HepG2 (cell line): ENCODE measurements at regions not wholly inside any gene's neighbourhood (a gene's known extent, or its start where the extent isn't known, plus 50 kb on each side); places are given as distances from the start of the nearest gene placed in this dataset.

Experiments
- ATAC-seq: fragments of 200-7000 bp; cut with Tn5 transposase; 3 replicates; pipeline ENCODE4 v1.9.1; 2020; ENCODE audit warnings: mild to moderate bottlenecking, moderate library complexity
- BruUV-seq: library from RNA; stranded (reverse); fragments of 400-500 nt; replicated peaks from 2 replicates; lab custom pipeline; 2021; lab: Mats Ljungman, UMichigan
- CTCF ChIA-PET: fragments of 300-600 bp; formaldehyde crosslinking; extraction: SDS; loops from one replicate; lab custom pipeline; 2021; ENCODE audit warnings: low total read pairs, inconsistent platforms, low intra/inter-chr PET ratio; lab: Yijun Ruan, JAX
- POLR2A ChIA-PET: fragments of 350-600 bp; sonication (Branson Sonifier 250); formaldehyde crosslinking; loops from one replicate; lab custom pipeline; 2020; ENCODE audit warnings: antibody characterized with exemption, inconsistent platforms; lab: Yijun Ruan, JAX
- DNase-seq: peaks from one replicate; pipeline ENCODE4 v3.0.0-alpha.2; 2015; ENCODE audit warnings: low spot score
- FAIRE-seq: peaks from 3 replicates; lab custom pipeline; 2011; peaks lifted over from hg19 to GRCh38; lab: Jason Lieb, UNC
- H2AFZ ChIP-seq: one replicate; pipeline ENCODE4 v1.6.1; 2011; ENCODE audit warnings: low read length, inconsistent platforms
- H3K27ac ChIP-seq: fragments of 300-600 bp; 3 replicates; pipeline ENCODE4 v1.8.0; 2011; ENCODE audit warnings: mixed run types, mild to moderate bottlenecking, mixed read lengths, low read length, inconsistent platforms; ENCODE audit not compliant: insufficient read depth; ENCODE audit errors: extremely low read length
- H3K27me3 ChIP-seq, 2 experiments: fragments of 200-600 bp in 1 of 2; 2 replicates in 1 of 2; 3 replicates in 1 of 2; pipeline versions ENCODE4 v1.6.0 to v1.8.0; 2011; ENCODE audit warnings: low read length in 2 of 2, mild to moderate bottlenecking in 2 of 2, moderate library complexity in 2 of 2, inconsistent platforms in 1 of 2; ENCODE audit not compliant: insufficient read depth in 2 of 2, control insufficient read depth in 1 of 2
- H3K36me3 ChIP-seq, 2 experiments: fragments of 200-600 bp in 1 of 2; replicated peaks in 1 of 2; 2 replicates in 1 of 2; 3 replicates in 1 of 2; pipeline versions ENCODE4 v1.5.1 to v1.8.0; 2011; ENCODE audit warnings: low read length in 2 of 2, inconsistent platforms in 1 of 2; ENCODE audit not compliant: insufficient read depth in 2 of 2, control insufficient read depth in 1 of 2
- H3K4me1 ChIP-seq: 2 replicates; pipeline ENCODE4 v1.5.1; 2012; ENCODE audit warnings: low read length, inconsistent platforms; ENCODE audit not compliant: insufficient read depth
- H3K4me2 ChIP-seq: 2 replicates; pipeline ENCODE4 v1.6.0; 2011; ENCODE audit warnings: low read depth, low read length, inconsistent platforms
- H3K4me3 ChIP-seq, 3 experiments: fragments of 200-600 bp in 1 of 3; sonication (generic), shearing (Covaris generic) in 1 of 3; replicated peaks in 1 of 3; 2 replicates each; pipeline ENCODE4 v1.5.1; 2011 to 2016; ENCODE audit warnings: low read length in 3 of 3, inconsistent platforms in 2 of 3, low read depth in 2 of 3, mild to moderate bottlenecking in 2 of 3, control low read depth in 1 of 3, mixed read lengths in 1 of 3; ENCODE audit not compliant: insufficient read depth in 1 of 3
- H3K79me2 ChIP-seq: one replicate; pipeline ENCODE4 v1.6.1; 2011; ENCODE audit warnings: low read length, inconsistent platforms; ENCODE audit not compliant: insufficient read depth
- H3K9ac ChIP-seq: 2 replicates; pipeline ENCODE4 v1.6.0; 2011; ENCODE audit warnings: mild to moderate bottlenecking, low read depth, low read length, inconsistent platforms; ENCODE audit not compliant: insufficient read depth
- H3K9me3 ChIP-seq: 2 replicates; pipeline ENCODE4 v1.5.1; 2012; ENCODE audit warnings: mild to moderate bottlenecking, low read length
- H4K20me1 ChIP-seq: 2 replicates; pipeline ENCODE4 v1.6.0; 2011; ENCODE audit warnings: inconsistent platforms, mild to moderate bottlenecking, low read length, moderate library complexity; ENCODE audit not compliant: insufficient read depth
- CEBPB ChIP-seq: IDR thresholded peaks from 2 replicates; pipeline ENCODE4 v1.6.1; 2011; ENCODE audit warnings: low read depth, low read length, improper control_type of control experiment, borderline replicate concordance
- HOXA7 ChIP-seq: sonication (generic); formaldehyde crosslinking; IDR thresholded peaks from 2 replicates; pipeline ENCODE4 v1.8.1; 2022; ENCODE audit warnings: mild to moderate bottlenecking, missing genetic modification reagents, moderate library complexity
- POLR2AphosphoS5 ChIP-seq: IDR thresholded peaks from 2 replicates; pipeline ENCODE4 v1.6.1; 2012; ENCODE audit warnings: low read depth, low read length
- SALL2 ChIP-seq: sonication (generic); formaldehyde crosslinking; IDR thresholded peaks from 2 replicates; pipeline ENCODE4 v1.8.1; 2023; ENCODE audit warnings: mild to moderate bottlenecking, missing genetic modification reagents, inconsistent platforms
- TBX3 ChIP-seq: fragments of 450-650 bp; IDR thresholded peaks from 2 replicates; pipeline ENCODE4 v1.6.1; 2017; ENCODE audit warnings: antibody characterized with exemption, mild to moderate bottlenecking, inconsistent platforms, borderline replicate concordance
- ZNF816 ChIP-seq: sonication (generic); formaldehyde crosslinking; IDR thresholded peaks from 2 replicates; pipeline ENCODE4 v1.8.0; 2022; ENCODE audit warnings: missing genetic modification reagents, mild to moderate bottlenecking, borderline replicate concordance
- ZSCAN12 ChIP-seq: sonication (generic); formaldehyde crosslinking; IDR thresholded peaks from 2 replicates; pipeline ENCODE4 v1.9.0; 2021; ENCODE audit warnings: mild to moderate bottlenecking, missing genetic modification reagents
- WGBS: methylation state at CpG from one replicate; pipeline ENCODE4 v1.1.6; 2017; ENCODE audit warnings: low lambda C conversion rate; 5-methylcytosine and 5-hydroxymethylcytosine counted together
- in situ Hi-C: cut with HindIII; loops from 2 replicates; pipeline ENCODE4 v1.10.0; 2017; ENCODE audit warnings: low pct_unique_long_range_greater_than_20kb; ENCODE audit not compliant: extremely low pct_ligation_motif_present
- intact Hi-C: fragments of 100-400 bp; cut with micrococcal nuclease; formaldehyde crosslinking; loops from one replicate; pipeline ENCODE4 v1.10.0; 2022; ENCODE audit not compliant: unreplicated experiment

GRCh38 chr12:125643055-125643454, 577.8 kb downstream of the AACS start:
- ATAC-seq, result no peak

GRCh38 chr12:125645724-125646123, 580.5 kb downstream of the AACS start:
- H3K4me1 ChIP-seq, result no peaks in the 10 kb centered on the region
- no peak overlapping the region for H2AFZ ChIP-seq
- H3K79me2 ChIP-seq, result no peaks in the 10 kb centered on the region
- CTCF ChIA-PET, result no interaction called here
- no peak overlapping the region for H3K4me2 ChIP-seq
- H3K27ac ChIP-seq, result no peak overlapping the region
- POLR2A ChIA-PET, result no interaction called here
- TF ChIP-seq TBX3, result no peak
- TF ChIP-seq ZSCAN12 (CRISPR knock-in tag), result no peak
- TF ChIP-seq ZNF816 (CRISPR knock-in tag), result no peak
- no peak for TF ChIP-seq SALL2 (CRISPR knock-in tag)
- no peak for TF ChIP-seq HOXA7 (CRISPR knock-in tag)
- H4K20me1 ChIP-seq, result no peaks in the 10 kb centered on the region
- no TSS peak for BruUV-seq
- H3K9ac ChIP-seq, result no peak overlapping the region
- in situ Hi-C loops (no loop called here), intact Hi-C loops (no loop called here)
- H3K36me3 ChIP-seq, result no peaks in the 10 kb centered on the region
- H3K27me3 ChIP-seq, result no peaks in the 10 kb centered on the region
- 2% methylated on average over 5 of the region's 5 CpGs for WGBS
- ATAC-seq (no peak), DNase-seq (no peak), FAIRE-seq (no peak)
- no peak overlapping the region for H3K4me3 ChIP-seq
- H3K9me3 ChIP-seq, result no peaks in the 10 kb centered on the region

More at GRCh38 chr12:125643055-125643454, 577.8 kb downstream of the AACS start:
- H3K9ac ChIP-seq, result no peak overlapping the region
- FAIRE-seq (no peak), DNase-seq (no peak)
- H3K4me1 ChIP-seq, result no peaks in the 10 kb centered on the region
- ChIA-PET CTCF (no interaction called here), POLR2A (no interaction called here)
- no peaks in the 10 kb centered on the region for H3K79me2 ChIP-seq
- H3K4me3 ChIP-seq, result no peak overlapping the region
- no peaks in the 10 kb centered on the region for H4K20me1 ChIP-seq
- WGBS, result 0% methylated on average over 2 of the region's 2 CpGs
- H3K27me3 ChIP-seq, result peaks cover 3 to 10% of the 10 kb centered on the region in 2 experiments; a peak in 2 of 5 replicates
- no peaks in the 10 kb centered on the region for H3K9me3 ChIP-seq
- intact Hi-C loops (no loop called here), in situ Hi-C loops (no loop called here)
- H3K27ac ChIP-seq, result no peak overlapping the region
- BruUV-seq, result no TSS peak
- no peak overlapping the region for H3K4me2 ChIP-seq
- H3K36me3 ChIP-seq, result no peaks in the 10 kb centered on the region
- no peak for TF ChIP-seq POLR2AphosphoS5
- TF ChIP-seq CEBPB, result 0 out of 2 replicates have a peak, but pooled peaks have one; percentile 20
- H2AFZ ChIP-seq, result no peak overlapping the region
